Fibroblast of villous mesenchyme (primary cell): ENCODE measurements at regions not wholly inside any gene's neighbourhood (a gene's known extent, or its start where the extent isn't known, plus 50 kb on each side); places are given as distances from the start of the nearest gene placed in this dataset.

ENCODE experiments used
- DNase-seq: peaks from one replicate; pipeline ENCODE4 v3.0.0-alpha.2; 2010; ENCODE audit warnings: low read depth
- H3K4me3 ChIP-seq: 2 replicates; pipeline ENCODE4 v1.5.1; 2011; ENCODE audit warnings: low read depth, mild to moderate bottlenecking, low read length
- TF ChIP-seq, protein P1 (sequence below): IDR thresholded peaks from 2 replicates; pipeline ENCODE4 v1.5.1; 2012; ENCODE audit warnings: low read depth, mild to moderate bottlenecking, low read length; ENCODE audit not compliant: insufficient read depth

DNA sequence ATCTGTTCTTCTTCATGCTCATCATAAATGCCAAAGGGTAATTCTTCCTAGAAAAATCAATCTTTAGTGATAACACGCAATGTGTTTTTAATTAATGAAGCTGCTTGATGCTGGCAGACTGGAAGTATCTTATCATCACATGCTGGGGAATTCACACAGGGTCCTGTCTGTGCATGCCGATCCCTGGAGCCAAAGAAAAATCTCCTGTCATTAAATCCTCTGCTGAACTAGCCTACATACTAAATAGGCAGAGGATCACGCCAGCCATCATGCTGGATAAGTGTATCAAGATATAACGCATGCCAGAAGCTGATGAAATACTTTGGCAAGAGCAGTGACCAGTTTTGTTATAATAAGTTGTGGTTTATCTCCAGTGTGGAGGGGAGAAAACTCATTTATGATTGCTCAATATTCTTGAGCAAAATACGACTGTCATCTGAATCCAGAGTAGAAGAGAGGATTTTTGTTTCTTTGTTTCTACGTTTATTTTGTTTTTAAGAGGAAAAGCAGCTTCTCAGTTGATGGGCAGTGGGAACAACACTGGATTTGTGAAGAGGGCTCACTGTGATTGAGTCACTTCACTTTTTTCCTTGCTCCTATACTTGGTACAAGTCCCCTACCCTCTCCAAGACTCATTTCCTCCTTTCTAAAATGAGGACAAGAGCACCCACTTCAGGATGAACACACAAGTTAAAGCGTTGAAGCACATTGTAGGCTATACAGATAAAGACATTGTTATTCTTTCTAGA, 649.1 kb downstream of the TNS3 start:
- H3K4me3 ChIP-seq: peak overlapping the region; percentile 6
- TF ChIP-seq, protein P1, sequence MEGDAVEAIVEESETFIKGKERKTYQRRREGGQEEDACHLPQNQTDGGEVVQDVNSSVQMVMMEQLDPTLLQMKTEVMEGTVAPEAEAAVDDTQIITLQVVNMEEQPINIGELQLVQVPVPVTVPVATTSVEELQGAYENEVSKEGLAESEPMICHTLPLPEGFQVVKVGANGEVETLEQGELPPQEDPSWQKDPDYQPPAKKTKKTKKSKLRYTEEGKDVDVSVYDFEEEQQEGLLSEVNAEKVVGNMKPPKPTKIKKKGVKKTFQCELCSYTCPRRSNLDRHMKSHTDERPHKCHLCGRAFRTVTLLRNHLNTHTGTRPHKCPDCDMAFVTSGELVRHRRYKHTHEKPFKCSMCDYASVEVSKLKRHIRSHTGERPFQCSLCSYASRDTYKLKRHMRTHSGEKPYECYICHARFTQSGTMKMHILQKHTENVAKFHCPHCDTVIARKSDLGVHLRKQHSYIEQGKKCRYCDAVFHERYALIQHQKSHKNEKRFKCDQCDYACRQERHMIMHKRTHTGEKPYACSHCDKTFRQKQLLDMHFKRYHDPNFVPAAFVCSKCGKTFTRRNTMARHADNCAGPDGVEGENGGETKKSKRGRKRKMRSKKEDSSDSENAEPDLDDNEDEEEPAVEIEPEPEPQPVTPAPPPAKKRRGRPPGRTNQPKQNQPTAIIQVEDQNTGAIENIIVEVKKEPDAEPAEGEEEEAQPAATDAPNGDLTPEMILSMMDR: peak; percentile 43

GRCh38 chr7:46932306-46932675, 649.6 kb downstream of the TNS3 start:
- TF ChIP-seq, protein P1: no peak
- DNase-seq: no peak
- H3K4me3 ChIP-seq: no peak overlapping the region

More for the DNA sequence above, 649.1 kb downstream of the TNS3 start:
- peak; percentile 100 for DNase-seq

DNA sequence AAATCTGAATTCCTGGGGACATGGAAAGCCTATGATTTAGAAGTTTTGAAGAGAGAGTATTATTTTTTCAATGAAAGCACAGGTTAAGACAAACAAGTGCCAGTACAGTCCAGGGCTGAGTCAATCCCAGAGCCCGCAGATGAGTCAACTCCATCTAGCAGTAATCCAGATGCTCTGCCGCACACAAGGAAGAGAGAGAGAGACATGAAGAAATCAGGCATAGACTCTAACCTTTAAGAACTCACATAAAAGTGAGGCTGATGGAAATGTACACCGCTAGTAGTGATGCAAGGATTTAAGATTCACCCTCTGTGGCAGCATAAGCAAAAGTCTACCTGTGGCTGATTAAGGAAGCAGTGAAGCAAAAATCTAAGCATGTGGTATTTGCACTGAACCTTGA, 651.5 kb downstream of the TNS3 start:
- peak; percentile 97 for DNase-seq
- H3K4me3 ChIP-seq: no peak overlapping the region
- TF ChIP-seq, protein P1: no peak

- no peak for DNase-seq
- no peak overlapping the region for H3K4me3 ChIP-seq
- TF ChIP-seq, protein P1: no peak
Observed at GRCh38 chr7:46929359-46929758, 652.6 kb downstream of the TNS3 start.

GRCh38 chr7:46928719-46929118, 653.2 kb downstream of the TNS3 start:
- no peak overlapping the region for H3K4me3 ChIP-seq
- no peak for DNase-seq
- TF ChIP-seq, protein P1: no peak

DNA sequence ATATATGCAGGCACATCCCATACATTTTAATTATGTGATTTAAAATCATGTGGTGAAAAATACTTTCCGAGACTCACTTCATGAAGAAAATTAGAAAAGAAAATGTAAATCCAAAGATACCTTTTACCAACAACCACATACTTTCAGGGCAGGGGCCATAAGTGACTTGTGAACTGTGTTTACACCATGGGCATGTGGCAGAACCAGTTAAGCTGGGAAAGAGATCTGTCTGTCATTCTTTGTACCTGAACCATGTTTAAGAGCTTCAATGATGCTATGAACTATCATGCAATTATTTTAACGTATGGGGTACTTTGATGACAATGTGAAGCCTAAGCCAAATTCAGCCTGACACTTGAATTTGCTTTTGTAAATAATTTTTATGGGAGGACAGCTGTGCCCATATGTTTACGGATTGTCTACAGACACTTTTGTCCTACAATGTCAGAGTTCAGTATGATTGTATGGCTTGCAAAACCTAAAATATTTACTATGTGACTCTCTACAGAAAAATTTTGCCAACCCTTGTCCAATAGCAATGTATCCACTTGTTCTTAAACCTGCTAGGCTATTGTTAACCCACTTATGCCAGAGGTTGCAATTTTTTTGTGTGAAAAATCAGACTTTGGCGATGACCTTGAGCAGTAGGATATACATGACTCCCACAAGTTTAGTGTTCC, 654.6 kb downstream of the TNS3 start:
- no peak overlapping the region for H3K4me3 ChIP-seq
- TF ChIP-seq, protein P1: no peak
- no peak for DNase-seq

DNA sequence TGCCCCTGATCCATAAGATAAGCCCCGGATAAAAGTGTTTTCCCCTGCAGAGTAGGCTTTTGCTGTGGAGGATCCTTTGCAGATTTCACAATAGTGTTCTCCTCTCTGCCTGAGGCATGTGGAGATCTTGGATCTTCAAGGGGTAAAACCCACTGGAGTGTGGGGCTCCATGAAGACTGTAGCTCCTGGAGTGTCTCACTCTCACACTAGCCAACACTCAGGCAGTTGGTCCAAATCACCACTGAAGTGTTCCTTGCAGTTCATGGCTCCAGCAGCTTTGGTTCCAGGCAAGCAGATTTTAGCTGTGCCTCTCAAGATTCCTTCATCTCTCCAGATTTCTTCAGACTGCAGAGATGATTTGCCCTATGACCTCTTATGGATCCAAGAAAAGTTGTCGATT, 665.3 kb downstream of the TNS3 start:
- TF ChIP-seq, protein P1: no peak
- no peak for DNase-seq
- no peak overlapping the region for H3K4me3 ChIP-seq
